NCI-H524 treated with DMSO at 0.1 percent for 48 hours (cell line): ENCODE measurements at regions not wholly inside any gene's neighbourhood (a gene's known extent, or its start where the extent isn't known, plus 50 kb on each side); places are given as distances from the start of the nearest gene placed in this dataset.
"Not testable (repeated sequence)": the region's sequence is repeated elsewhere in the genome, so short reads cannot be mapped to it uniquely, and the experiment has no call there.

Experiments used
- DNase-seq: peaks from one replicate; lab custom pipeline; 2025; lab: John Stamatoyannopoulos, UW

GRCh38 chr4:4045823-4046222, 180.9 kb downstream of the OTOP1 start:
- not testable (repeated sequence) for DNase-seq

- not testable (repeated sequence) for DNase-seq
Measured at GRCh38 chr4:4046686-4047085, 180.0 kb downstream of the OTOP1 start.

- DNase-seq, result not testable (repeated sequence)
Measured at GRCh38 chr4:4047202-4047601, 179.5 kb downstream of the OTOP1 start.

GRCh38 chr4:4048227-4048626, 178.5 kb downstream of the OTOP1 start:
- not testable (repeated sequence) for DNase-seq

- DNase-seq, result not testable (repeated sequence)
Measured at GRCh38 chr4:4050781-4051180, 175.9 kb downstream of the OTOP1 start.

- not testable (repeated sequence) for DNase-seq
Measured at GRCh38 chr4:4052933-4053332, 173.8 kb downstream of the OTOP1 start.

GRCh38 chr4:4057226-4057625, 169.5 kb downstream of the OTOP1 start:
- DNase-seq, result not testable (repeated sequence)

GRCh38 chr4:4084171-4084570, 142.6 kb downstream of the OTOP1 start:
- not testable (repeated sequence) for DNase-seq

GRCh38 chr4:4089716-4090419, 136.9 kb downstream of the OTOP1 start:
- DNase-seq, result not testable (repeated sequence)

- not testable (repeated sequence) for DNase-seq
Measured at GRCh38 chr4:4090720-4091119, 136.0 kb downstream of the OTOP1 start.

GRCh38 chr4:4092159-4092558, 134.6 kb downstream of the OTOP1 start:
- not testable (repeated sequence) for DNase-seq

GRCh38 chr4:4099610-4100009, 127.1 kb downstream of the OTOP1 start:
- DNase-seq, result not testable (repeated sequence)

- DNase-seq, result not testable (repeated sequence)
Measured at GRCh38 chr4:4106923-4107322, 119.8 kb downstream of the OTOP1 start.

GRCh38 chr4:4107411-4108107, 119.2 kb downstream of the OTOP1 start:
- not testable (repeated sequence) for DNase-seq

GRCh38 chr4:4115381-4115780, 111.3 kb downstream of the OTOP1 start:
- not testable (repeated sequence) for DNase-seq

- DNase-seq, result not testable (repeated sequence)
Measured at GRCh38 chr4:4116901-4117300, 109.8 kb downstream of the OTOP1 start.

- not testable (repeated sequence) for DNase-seq
Measured at GRCh38 chr4:4134368-4134767, 92.4 kb downstream of the OTOP1 start.

GRCh38 chr4:4136621-4137020, 90.1 kb downstream of the OTOP1 start:
- not testable (repeated sequence) for DNase-seq
